CMK (cell line): ENCODE measurements at regions not wholly inside any gene's neighbourhood (a gene's known extent, or its start where the extent isn't known, plus 50 kb on each side); places are given as distances from the start of the nearest gene placed in this dataset.
"Not testable (repeated sequence)": the region's sequence is repeated elsewhere in the genome, so short reads cannot be mapped to it uniquely, and the experiment has no call there.

Experiments used
- DNase-seq: peaks from one replicate; pipeline ENCODE4 v3.0.0-alpha.2; 2010; ENCODE audit warnings: low read depth

DNA sequence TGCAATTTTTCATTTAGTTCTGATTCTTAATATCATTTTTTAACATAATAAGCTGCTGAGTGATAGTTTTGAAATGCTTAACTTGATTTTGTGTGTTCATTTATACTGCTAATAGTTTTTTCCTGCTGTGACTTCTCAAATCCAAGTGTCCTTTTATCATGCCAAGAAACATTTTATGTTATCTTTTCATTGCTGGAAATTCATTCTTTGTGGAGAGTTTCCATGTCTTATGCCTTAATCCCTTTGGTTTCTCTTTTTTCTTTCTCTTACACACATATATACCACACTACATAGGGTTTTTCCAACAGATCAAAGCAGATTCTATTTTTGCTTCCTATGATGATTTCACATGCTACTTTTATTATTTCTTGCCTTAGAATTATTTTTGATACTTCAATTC lies 981.1 kb downstream of the SLC6A15 start:
- DNase-seq: no peak

DNA sequence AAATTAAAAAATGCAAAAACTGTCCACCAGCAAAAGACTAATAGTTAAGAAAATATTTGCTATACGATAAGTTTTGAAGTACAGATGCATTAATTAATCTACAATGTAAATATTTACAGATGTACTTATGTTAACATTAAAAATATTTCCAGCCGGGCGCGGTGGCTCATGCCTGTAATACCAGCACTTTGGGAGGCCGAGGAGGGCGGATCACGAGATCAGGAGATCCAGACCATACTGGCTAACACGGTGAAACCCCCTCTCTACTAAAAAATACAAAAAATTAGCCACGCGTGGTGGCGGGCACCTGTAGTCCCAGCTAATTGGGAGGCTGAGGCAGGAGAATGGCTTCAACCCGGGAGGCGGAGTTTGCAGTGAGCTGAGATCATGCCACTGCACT lies 982.8 kb downstream of the SLC6A15 start:
- DNase-seq: not testable (repeated sequence)

DNA sequence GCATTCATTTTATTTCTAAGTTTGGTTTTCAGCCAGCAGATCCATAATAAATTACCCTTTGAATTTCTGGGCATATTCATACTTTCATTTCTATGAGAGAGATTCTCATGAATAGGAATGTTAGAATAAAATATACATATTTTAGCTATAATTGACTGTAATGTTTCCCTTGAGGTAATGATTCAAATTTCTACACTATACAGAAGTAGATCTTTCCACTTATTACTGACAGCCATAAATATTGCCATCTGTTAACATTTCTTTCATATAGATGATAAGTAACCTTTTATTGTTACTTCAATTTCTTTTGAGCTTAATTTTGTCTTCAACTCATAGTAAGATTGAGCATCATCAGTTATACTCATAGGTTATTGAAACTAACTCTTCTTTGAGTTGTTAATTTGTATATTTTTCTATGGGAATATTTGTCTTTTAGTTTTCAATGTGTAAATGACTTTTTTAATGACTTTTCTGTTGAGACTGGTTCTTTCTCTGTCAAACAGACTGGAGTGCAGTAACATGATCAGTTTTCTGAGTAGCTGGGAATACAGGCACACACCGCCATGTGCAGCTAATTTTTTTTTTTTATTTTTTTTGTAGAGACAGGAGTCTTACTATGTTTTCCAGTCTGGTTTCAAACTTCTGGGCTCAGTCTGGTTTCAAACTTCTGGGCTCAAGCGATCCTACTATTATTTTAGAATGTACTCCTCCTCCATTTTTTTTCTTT lies 991.6 kb downstream of the SLC6A15 start:
- no peak for DNase-seq

DNA sequence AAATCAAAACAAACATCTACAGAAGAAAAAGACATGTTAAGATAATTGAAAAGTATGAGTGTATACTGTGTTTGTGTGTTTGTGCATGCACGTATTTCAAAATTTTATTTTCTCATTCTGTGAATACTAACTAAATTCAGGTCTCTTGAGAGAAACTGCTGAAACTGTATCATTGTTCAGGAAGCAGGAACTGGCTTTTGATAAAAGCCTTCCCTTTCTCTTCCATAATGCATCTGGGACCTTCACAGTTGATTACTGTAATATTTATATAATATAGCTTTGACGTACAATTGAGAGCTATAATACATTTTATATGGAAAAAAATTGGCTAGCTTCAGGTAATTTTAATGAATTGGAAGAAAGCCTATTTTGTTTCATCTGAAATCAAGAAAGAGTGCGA lies 993.5 kb downstream of the SLC6A15 start:
- no peak for DNase-seq

DNA sequence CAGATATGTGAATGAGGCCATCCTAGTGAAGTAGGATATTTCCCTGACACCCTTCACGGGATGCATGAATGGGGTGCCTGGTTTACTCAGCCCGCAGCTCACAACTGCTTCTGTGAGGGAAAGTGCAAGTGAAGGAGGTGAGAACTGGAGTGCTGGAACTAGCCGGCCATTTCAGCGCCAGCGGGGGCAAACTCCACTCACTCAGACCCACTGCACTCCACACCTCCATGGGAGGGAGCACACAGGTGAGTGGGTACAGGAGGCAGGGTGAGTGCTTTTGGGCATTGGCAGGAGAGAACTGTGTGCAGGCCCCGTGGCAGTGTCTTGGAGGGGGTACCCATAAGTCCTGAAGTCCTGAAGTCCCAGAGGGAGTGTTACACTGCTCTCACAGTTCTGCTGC lies 1008.4 kb downstream of the SLC6A15 start:
- no peak for DNase-seq

DNA sequence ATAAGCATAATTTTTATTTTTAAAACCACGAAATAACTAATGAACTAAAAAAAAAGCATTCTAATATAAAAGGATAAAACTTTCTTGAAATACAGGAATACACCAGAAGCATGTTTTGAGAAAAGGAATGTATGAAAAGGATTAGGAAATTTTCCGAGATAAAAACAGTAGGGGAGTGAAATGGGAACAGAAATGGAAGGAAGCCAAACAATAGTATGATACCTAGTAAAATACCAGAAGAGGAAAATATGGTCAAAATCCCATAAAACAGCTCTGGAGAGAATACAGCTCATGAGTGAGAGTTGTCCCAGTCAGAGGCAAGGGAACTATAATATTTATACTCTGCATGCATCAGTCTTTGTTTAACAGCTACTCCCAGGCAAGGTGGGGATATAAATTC lies 1016.2 kb downstream of the SLC6A15 start:
- DNase-seq: no peak

DNA sequence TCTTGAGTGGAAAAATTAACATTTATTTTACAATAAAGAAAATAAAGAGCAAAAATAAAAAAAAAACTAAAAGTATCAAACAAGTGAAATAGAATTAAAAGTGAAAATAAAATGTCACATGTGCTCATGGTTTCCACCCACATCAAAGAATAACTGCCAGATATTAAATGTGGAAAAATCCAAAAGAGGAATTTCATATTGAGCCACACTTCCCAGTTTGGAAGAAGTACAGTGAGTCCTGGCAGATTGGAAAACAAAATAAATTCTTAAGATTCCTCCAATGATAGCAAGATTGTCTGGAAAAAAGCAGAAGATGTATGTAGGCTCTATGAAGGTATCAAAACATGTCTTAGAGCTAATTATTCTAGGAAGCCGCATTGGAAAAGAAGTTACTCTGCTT lies 1019.5 kb downstream of the SLC6A15 start:
- no peak for DNase-seq

DNA sequence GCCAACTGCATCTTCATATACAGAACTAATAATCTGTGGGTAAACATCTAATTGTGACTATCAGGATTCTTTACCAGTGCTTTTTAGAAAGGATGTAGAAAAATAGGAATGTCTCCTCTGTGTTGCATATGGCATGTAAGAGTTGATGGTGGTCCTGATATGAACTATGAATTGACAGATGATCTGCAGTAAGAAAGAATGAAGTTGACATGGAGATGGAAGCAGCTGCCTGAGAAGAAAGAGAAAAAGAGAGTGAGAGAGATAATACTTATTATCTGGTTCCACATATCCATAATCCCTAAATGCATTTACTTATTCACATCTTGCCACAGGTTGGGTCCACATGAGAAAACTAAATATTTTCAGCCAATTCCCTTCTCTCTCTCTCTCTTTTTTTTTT lies 1022.9 kb downstream of the SLC6A15 start:
- no peak for DNase-seq

DNA sequence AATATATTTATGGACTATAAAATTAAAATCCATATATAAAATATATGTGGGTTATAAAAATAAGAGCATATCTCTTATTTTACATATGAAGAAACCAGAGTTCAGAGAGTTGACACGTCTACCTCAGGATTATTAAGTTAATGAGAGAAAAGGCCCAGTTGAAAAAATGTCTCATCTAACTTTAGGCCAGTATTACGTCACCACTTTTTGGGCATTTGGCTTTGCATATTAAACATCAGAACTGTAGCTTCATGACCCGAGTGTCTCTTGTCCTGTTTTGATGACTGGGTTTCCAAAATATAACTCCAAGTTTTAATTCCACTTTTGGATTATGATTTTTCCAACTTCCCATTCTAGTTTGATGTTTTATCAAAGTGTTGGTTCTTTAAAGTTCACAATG lies 1026.1 kb downstream of the SLC6A15 start:
- no peak for DNase-seq

DNA sequence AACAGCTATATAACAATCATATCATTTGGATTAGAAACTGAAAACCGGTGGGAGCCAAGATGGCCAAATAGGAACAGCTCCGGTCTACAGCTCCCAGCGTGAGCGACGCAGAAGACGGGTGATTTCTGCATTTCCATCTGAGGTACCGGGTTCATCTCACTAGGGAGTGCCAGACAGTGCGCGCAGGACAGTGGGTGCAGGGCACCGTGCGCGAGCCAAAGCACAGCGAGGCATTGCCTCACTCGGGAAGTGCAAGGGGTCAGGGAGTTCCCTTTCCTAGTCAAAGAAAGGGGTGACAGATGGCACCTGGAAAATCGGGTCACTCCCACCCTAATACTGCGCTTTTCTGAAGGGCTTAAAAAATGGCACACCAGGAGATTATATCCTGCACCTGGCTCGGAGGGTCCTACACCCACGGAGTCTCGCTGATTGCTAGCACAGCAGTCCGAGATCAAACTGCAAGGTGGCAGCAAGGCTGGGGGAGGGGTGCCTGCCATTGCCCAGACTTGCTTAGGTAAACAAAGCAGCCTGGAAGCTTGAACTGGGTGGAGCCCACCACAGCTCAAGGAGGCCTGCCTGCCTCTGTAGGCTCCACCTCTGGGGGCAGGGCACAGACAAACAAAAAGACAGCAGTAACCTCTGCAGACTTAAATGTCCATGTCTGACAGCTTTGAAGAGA lies 1041.5 kb downstream of the SLC6A15 start:
- DNase-seq: not testable (repeated sequence)

DNA sequence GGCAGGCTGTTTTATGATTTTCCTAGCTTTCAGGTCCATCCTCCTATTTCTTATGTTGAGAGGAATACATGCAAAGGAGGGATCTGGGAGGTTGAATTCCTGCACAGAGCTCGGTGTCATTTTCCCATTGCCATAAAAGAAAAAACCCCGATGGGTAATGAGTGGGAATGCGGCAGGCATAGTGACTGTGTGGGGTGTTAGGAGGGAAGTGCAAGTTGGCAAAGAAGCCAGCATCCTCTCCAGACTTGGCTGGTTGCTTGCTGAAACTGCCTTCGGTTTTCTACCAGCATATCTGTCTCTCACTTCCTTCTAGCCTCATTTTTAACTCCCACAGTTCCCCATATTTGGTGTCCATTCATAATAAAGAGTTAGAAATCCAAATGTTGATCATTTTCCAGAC lies 1046.1 kb downstream of the SLC6A15 start:
- DNase-seq: no peak

DNA sequence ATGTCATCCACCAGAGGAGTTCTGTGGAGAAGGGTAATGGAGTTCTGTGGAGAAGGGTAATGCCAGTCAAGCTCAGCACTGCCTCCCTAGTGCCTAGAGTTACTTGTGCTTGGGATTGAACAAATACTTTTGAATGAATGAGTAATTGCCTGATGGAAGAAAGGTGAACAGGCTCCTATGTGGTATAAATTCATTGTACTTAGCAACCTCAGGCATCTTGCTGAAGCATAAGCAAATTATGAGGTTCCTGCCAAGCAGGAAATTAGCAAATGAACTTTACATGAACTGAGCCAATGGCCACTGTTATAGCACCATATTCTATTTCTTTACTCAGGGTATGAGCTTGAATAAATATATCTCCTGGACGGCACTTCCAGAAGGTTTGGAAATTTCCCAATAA lies 1047.2 kb downstream of the SLC6A15 start:
- DNase-seq: no peak

DNA sequence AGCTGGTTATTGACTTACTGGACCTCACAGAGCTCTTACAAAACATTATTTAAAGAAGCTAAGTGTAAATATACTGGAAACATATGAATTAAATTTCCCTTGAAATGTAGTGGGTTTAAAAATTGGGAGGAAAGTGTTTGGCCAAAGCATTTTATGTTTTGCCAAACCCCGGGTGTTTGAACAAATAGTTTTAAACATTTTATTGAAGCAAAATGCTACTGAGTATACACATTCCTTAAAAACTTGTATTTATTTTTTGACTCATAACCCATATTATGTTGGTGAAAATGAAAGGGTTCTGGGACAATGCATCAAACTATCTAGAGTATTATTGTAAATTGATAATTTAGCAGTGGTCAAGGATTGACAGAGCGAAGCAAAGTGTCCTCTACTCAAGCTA lies 1048.5 kb downstream of the SLC6A15 start:
- no peak for DNase-seq

DNA sequence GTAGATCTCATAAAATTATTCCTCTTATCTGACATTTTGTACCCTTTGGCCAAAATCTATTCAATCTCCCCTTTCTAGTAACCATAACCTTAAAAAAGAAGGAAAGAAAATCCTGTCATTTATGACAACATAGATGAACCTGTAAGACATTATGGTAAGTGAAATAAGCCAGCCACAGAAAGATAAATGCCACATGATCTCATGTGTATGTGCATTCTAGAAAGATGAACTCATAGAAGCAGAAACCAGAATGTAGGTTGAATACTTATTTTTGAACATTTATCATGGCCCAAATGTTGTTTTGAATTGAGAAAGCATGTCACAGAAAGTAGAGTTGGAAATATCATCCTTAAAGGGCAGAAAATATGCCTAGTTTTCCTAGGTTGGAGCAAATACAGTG lies 1053.6 kb downstream of the SLC6A15 start:
- DNase-seq: no peak

DNA sequence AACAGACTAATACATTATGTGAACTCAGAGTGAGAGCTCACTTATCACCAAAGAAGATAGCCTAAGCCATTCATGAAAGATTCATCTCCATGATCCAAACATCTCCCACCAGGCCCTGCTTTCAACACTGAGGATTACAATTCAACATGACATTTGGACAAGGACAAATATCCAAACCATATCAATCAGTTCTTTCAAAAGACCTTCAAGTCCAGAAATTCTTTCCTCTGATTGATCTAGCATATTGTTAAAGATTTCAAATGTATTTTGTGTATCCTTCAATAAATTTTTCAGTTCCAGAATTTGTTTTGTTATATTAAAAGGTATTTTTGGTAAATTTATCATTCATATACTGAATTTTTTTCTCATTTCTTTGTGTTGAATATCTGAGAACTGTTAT lies 1055.8 kb downstream of the SLC6A15 start:
- DNase-seq: no peak

DNA sequence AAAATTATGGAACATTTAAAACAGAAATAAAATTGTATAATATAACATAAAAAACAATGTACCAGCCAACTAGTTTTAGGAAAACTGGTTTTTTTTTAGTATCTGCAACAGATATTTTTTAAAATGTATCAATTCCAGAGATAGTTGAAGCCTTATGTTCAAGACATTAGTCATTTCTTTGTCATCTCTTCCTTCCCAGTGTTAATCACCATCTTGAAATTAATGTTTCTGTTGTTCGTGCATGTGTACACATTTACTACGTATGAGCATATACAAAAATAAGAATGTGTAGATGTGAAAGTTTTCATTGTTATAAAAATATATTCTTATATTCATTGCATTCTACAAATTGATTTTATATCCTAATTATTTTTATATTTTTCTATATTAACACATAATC lies 1062.1 kb downstream of the SLC6A15 start:
- DNase-seq: no peak

DNA sequence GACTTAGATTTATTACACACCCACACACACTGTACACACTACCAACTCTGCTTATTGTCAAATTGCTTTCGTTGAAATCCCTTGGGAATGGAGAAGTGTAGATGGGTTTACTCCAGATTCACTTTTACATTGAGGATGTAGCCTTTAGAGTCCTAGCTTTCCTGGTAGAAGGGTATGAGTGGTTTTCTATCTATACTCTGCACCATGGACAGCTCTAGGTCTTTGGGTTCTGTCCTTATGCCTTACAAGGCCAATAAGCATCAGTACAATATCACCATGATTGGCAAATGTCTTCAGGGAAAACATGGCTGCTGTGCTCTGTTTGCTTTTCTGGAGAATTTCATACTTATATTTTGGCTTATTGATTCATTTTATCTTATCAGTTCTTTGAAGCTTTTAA lies 1063.9 kb downstream of the SLC6A15 start:
- DNase-seq: no peak

DNA sequence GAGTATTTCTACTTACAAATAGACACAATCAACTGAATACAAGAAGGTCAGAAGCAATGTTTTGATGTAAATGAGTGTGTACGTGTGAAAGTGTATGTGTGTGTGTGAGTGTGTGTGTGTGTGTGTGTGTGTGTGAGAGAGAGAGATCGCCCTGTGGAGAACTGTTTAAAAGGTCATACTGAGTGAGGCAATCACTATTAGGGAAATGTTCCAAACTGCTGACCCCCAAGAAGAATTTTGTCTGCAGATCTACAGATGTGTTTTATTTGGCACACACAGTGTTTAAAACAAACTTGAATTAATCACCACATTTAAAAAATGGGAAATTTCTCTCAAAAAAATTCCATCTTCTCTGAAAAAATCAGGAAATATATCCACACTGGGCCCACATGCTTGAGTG lies 1069.1 kb downstream of the SLC6A15 start:
- DNase-seq: no peak

DNA sequence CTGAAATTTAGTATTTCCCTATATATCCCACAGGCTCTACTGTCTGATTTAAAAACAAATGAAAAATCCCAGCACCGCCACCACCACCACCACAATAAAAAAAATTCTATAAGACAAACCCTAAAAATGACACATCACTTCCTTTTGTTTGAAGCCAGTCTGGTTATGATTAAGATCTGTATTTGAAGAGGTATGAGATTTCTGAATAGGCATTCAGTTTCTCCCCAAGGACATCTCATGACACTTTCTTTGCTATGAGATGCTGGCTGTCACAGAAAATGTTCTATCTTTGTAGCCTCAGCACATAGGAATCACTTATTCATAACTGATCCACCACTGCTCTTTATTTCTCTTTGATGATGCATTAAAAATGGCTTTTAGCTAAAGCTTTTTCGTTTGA lies 1071.0 kb downstream of the SLC6A15 start:
- no peak for DNase-seq

DNA sequence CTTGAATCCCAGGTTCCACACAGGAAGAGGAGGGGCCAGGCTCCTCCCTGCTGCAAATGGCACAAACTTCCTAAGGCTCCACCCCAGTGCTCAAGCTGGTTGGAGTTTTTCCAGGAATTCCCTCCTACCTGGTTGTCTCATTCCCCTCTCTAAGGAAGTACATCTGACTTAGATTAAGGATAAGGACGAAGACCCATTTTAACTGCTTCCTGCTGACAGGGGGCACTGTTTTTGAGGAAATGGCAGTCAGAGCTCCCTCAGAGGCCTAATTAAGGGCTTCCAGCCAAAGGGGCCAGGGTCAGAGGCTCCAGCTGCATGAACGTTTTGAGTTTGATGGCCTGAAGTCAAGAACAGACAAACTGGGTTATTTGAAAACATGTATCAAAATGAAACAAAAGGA lies 1084.7 kb downstream of the SLC6A15 start:
- no peak for DNase-seq

DNA sequence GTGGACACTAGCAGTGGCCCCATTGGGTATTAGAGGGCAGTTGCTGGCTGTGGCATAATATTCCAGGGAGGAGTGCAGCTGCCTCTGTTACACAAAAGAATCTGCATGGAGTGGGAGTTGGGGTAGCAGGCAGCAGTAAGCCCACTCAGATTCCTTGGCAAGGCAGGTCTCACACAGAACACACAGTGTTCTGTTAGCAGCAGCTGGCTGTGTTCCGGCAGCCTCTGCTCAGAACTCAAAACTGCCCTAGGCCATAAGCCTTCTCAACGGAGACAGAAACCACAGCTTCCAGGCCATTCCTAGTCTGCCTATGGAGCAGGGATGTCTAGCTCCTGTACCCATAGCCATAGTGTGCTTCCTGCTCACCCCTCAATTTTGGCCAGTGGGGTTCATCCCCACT lies 1085.4 kb downstream of the SLC6A15 start:
- no peak for DNase-seq

DNA sequence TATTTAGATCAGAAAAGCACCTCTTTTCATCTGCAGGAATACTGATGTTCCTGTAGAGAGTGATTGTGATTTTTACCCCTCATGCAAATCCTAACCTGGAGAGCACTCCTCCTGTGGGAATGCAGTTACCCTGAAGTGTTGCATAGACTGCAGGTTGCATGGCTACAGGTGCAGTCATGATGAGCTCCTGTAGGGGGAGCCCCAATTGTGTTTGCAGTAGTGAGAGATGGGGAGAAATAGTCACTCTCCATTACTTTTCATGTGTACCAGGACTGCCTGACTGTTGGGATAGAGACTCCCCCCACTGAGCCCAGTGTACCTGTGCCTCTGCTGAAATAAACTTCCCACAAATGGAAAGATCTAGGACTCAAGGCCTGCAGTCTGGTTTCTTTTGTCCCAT lies 1086.5 kb downstream of the SLC6A15 start:
- DNase-seq: no peak

DNA sequence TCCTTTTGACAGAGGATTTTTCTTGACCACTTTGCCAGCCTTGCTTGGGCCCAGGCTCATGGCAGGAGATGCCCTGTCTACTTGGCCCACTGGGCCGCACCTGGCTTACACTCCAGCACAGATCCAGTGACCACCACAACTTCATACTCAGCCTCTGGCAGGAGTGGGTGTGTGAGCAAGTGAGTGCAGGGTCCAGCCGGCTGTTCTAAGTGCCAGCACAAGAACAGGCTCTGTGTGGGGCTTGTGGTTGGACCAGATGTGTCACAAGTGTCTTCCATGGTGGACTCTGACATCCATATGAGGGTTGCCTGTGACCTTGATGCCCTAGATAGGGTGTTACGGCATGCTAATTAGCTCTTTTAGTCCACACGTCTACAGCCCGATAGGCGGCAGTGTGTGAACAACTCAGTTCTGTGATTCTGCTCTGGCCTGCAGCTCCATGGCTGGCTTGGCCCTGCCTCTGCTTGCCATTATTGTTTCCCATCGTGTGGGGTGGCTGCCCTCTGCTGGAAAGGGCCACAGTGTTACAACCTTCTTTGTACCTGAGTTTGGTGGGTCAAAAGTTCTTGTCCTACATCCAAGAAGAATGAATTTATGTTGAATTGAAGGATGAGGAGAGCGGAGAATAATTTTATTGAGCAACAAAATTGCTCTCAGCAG lies 1089.1 kb downstream of the SLC6A15 start:
- no peak for DNase-seq

DNA sequence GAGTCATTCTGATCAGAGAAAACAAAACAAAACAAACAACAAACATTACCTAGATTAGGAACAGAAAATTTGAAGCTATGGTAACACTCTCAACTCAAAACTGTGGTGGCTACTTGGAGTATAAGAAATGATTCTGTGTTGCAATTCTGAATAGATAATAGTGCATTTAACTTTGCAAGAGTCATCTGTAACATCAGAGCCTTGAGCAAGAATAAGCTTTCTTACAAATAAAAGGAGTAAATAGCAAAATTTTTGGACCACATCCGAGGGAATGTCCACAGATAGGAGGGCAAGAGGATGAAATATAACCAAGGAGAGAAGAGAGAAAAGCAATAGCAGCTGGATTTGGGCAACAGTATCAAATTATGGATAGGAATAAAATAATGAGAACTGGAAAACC lies 1090.6 kb downstream of the SLC6A15 start:
- no peak for DNase-seq
